ENCODE measurements at regions not wholly inside any gene's neighbourhood (a gene's known extent, or its start where the extent isn't known, plus 50 kb on each side); places are given as distances from the start of the nearest gene placed in this dataset.

DNA sequence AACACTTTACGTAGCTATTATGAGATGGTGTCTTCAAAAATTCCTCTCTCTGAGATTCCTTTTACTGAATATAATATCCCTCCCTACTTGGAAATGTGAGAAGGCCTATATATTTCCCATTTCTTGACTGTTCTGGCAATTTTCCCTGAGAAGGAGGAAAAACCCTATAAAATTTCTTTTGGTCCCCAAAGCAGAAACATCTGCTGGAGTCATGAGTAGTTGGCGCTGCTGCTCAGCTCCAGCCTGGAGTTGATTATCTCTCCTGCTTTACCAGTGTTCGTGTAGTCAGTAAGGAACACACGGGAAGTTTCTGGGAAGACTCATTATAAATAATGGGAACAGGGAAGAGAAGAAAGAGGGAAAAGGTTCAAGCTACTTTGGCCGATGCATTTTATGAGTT is 680.1 kb downstream of the EPHA3 start:
- WGBS, 2 donors = 60 to 63% methylated on average over 5 of the region's 5 CpGs
- H3K4me3 ChIP-seq = no peak overlapping the region

DNA sequence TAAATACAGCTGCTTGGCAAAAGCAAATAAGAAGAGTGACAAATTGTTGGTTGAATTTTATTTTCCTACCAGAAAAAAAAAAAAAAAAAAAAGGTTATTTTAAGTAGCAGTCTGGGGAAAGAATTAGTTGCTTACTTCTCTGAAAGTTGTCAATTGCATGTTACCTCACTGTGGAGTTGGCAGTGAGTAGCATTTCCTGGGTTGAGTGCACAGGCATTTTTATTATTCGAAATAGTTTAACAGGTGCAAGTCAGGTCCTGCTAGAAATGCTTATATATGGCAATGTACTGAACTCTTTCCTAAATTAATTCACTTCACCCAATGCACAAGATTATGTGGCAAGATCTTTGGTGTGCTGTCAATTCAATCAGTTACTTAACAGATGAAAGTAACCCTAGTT is 680.6 kb downstream of the EPHA3 start:
- TF ChIP-seq, protein P1, sequence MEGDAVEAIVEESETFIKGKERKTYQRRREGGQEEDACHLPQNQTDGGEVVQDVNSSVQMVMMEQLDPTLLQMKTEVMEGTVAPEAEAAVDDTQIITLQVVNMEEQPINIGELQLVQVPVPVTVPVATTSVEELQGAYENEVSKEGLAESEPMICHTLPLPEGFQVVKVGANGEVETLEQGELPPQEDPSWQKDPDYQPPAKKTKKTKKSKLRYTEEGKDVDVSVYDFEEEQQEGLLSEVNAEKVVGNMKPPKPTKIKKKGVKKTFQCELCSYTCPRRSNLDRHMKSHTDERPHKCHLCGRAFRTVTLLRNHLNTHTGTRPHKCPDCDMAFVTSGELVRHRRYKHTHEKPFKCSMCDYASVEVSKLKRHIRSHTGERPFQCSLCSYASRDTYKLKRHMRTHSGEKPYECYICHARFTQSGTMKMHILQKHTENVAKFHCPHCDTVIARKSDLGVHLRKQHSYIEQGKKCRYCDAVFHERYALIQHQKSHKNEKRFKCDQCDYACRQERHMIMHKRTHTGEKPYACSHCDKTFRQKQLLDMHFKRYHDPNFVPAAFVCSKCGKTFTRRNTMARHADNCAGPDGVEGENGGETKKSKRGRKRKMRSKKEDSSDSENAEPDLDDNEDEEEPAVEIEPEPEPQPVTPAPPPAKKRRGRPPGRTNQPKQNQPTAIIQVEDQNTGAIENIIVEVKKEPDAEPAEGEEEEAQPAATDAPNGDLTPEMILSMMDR (IDR thresholded peaks at IDR 0.05) = no peak
- peaks cover 0 to 3% (median 0%) of the 10 kb centered on the region in 11 donors for H3K9me3 ChIP-seq
- ATAC-seq (no peak), DNase-seq (no peak)
- intact Hi-C loops (cut with DNase I) = no loop called here
- H3K27ac ChIP-seq = no peak overlapping the region
- H3K36me3 ChIP-seq = no peaks in the 10 kb centered on the region
- peaks cover 0 to 6% (median 0%) of the 10 kb centered on the region in 9 donors for H3K4me1 ChIP-seq
- WGBS, 2 donors = 57 to 64% methylated on average over 1 of the region's 1 CpG
- no peak overlapping the region for H3K4me3 ChIP-seq
- no peaks in the 10 kb centered on the region for H3K27me3 ChIP-seq

More for the DNA sequence above, 680.1 kb downstream of the EPHA3 start:
- Histone ChIP-seq H3K27ac (no peak overlapping the region), H3K27me3 (no peaks in the 10 kb centered on the region), H3K36me3 (no peaks in the 10 kb centered on the region), H3K4me1 (peaks cover 0 to 6% (median 0%) of the 10 kb centered on the region in 9 donors), H3K9me3 (peaks cover 0 to 3% (median 0%) of the 10 kb centered on the region in 11 donors)
- TF ChIP-seq, protein P1 (IDR thresholded peaks at IDR 0.05) = no peak
- ATAC-seq (peak in 1 of 8 donors; percentile 51), DNase-seq (no peak)
- intact Hi-C loops (cut with DNase I) = no loop called here

DNA sequence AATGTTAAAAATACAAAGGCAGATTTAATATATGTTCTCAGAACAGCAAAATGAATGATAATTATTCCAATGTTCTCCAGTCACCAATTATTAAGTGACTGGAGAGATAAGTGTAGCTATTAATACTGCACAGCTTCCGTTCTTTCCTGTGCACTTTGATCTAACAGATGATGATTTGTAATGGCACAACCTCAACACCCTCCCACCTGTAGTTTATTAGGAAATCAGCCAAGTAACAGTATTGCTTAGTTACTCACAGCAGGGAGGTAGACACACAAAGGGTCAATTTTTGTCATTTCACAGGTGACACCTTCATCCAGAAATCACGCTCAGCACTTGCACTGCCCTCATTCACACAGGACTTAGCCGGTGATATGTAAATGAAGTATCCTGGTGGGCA is 688.1 kb downstream of the EPHA3 start:
- Histone ChIP-seq H3K4me1 (no peaks in the 10 kb centered on the region), H3K27ac (no peak overlapping the region)
- 41 to 46% methylated on average over 3 of the region's 3 CpGs for WGBS, 2 donors

DNA sequence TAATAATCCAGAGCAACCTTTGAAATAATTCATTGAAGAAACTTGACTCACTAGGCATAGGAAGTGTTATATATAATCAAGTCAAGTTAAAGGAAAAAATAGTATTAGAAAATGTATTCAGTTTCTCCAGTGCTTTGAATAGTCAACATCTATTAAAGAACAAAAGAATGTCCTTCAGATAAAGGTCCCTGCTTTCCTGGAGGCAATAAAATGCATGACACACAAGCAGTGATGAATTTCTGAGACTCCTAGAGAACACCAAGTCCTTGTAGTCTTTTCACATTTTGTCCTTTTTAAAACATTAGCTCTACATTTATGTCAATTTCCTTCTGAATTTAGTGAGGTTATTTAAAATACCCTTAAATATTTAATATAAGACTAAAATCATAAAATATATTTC is 695.5 kb downstream of the EPHA3 start:
- Histone ChIP-seq H3K4me1 (no peaks in the 10 kb centered on the region), H3K9me3 (no peaks in the 10 kb centered on the region), H3K27me3 (no peaks in the 10 kb centered on the region), H3K4me3 (no peak overlapping the region), H3K27ac (no peak overlapping the region), H3K36me3 (no peaks in the 10 kb centered on the region)
- TF ChIP-seq, protein P1 (IDR thresholded peaks at IDR 0.05) = no peak
- DNase-seq = no peak
- intact Hi-C loops (cut with DNase I) = no loop called here
- ATAC-seq = no peak

More for the DNA sequence above, 688.1 kb downstream of the EPHA3 start:
- DNase-seq = no peak
- no peaks in the 10 kb centered on the region for H3K9me3 ChIP-seq
- no peak overlapping the region for H3K4me3 ChIP-seq
- H3K36me3 ChIP-seq = no peaks in the 10 kb centered on the region
- TF ChIP-seq, protein P1 (IDR thresholded peaks at IDR 0.05) = no peak
- no peaks in the 10 kb centered on the region for H3K27me3 ChIP-seq
- ATAC-seq = no peak
- intact Hi-C loops (cut with DNase I) = no loop called here

Measured in heart right ventricle (tissue), 16 donors.